HG03354 (cell line): ENCODE measurements at regions not wholly inside any gene's neighbourhood (a gene's known extent, or its start where the extent isn't known, plus 50 kb on each side); places are given as distances from the start of the nearest gene placed in this dataset.
"Not testable (repeated sequence)": the region's sequence is repeated elsewhere in the genome, so short reads cannot be mapped to it uniquely, and the experiment has no call there.

Source experiments
- ATAC-seq: cut with Tn5 transposase; IDR thresholded peaks from one replicate; pipeline ENCODE4 v1.9.1; 2021; ENCODE audit warnings: mild to moderate bottlenecking; ENCODE audit not compliant: unreplicated experiment, poor library complexity, severe bottlenecking

DNA sequence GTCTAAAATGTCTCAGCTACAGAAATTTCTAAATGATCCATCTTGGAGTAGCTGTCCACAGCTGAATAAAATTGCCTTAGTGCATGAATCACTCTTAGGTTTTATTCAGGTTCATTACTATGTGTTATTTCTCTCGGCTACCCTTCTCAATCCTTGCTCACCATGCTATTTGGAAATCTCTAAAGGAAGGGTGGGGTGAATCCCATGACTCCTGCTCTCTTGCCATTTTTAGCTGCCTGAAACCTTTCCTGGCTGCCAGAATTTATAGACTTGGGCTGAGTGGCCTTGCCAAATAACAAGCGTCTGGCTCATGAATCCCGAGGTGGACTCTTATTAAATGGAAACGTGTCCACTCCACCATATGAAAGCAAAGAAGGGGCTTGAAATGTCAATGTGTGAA is 936.1 kb upstream of the SOX9 start:
- no peak for ATAC-seq

DNA sequence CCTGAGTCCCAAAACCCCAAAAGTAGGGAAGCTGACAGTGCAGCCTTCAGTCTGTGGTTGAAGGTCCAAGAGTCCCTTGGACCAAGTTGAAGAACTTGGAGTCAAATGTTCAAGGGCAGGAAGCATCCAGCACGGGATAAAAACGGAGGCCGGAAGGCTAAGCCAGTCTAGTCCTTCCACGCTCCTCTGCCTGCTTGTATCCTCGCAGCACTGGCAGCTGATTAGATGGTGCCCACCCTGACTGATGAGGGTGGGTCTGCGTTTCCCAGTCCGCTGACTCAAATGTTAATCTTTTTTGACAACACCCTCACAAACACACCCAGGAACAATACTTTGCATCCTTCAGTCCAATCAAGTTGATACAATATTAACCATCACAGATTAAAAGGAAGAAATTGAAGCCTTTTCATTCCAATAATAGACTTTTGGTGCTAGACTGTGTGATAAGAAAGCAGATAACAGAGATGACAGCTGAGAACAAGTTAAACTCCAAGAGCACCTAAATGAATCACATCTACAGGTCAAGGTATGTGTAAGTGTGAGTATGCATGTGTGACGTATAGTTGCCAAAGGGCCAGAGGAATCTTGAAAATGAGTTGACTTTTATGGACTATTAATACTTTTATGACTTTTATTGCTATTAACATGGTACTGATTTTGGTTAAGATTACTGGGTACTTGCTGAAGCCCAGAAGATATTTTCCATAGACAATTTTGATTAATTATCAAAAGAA is 933.5 kb upstream of the SOX9 start:
- no peak for ATAC-seq

DNA sequence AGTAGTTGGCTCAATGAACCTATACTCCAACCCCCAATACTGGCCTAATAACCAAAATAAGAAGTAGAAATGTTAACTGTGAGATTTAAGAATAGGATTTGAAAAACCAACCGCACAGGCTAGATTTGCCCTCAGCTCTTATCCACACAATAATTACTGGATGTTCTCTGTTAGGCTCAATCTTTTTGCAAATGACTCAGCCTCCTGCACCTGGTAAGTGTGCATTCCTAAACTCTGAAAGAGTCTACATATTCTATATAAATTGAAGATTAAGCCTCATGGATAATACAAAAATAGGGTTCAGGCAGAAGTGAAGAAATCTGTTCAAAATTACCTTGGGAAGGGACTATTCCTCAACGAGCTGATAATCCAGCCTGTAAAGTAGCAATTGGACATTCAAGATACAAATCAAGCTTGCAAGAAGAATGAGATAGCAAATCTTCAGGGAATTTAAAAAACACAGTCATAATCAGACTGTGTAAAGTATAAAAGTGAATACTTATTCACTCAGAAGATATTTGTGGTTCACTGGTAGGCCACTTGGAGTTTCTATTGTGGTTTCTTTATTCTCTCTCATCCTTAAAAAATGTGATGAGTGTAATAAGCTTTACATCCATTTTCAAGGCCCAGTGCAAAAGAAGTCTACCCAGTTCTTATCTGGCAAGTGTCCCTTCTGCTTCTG is 931.9 kb upstream of the SOX9 start:
- ATAC-seq = no peak

DNA sequence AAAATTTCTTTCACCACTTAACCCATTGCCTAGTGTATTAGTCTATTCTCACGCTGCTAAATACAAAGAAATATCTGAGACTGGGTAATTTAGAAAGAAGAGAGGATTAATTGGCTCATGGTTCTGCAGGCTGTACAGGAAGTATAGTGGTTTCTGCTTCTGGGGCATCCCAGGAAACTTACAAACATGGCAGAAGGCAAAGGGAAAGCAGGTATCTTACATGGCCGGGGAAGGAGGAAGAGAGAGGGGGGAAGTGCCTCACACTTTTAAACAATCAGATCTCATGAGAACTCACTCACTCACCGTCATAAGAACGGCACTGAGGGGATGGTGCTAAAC is 931.4 kb upstream of the SOX9 start:
- ATAC-seq = no peak

DNA sequence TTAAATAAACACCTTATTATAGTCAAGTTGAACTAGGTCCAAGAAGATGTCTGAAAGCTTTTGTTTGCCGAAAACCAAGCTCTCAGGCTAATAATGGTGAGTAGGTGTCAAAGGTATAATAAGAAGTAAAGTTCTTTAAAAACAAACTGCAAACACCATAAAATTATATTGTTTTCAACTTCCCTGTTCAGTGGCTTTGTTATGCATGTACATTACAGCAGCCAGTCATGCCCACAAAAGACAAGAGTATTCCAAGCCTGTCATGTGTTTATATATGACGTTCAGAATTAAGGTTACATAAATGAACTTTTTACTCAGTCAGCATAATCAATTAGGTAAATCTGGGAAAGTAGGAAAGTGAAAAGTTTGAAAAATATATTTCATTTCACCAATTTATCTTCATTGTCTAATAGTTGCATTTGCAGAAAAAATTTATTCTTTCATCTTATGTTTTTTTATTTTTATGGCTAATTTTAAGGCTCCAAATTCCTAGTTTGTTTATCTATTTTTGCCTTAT is 928.7 kb upstream of the SOX9 start:
- ATAC-seq = no peak

DNA sequence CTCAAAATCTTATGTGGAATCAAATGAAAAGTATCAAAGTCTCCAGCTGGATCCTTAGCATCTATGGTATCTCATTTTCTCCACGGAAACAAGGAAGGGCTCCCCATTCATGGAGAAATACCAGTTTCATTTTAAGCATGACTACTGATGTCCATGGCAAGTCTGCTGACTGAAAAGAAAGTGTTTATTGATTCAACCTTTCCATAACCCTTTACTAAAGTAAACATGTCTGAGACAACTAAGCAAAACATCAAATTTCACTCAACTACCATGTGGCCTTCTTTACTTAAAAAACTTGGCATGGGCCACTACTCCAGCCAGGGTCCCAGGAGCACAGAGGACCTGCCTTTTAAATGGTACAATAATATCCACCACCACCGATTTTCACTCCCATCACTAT is 928.0 kb upstream of the SOX9 start:
- ATAC-seq = no peak

DNA sequence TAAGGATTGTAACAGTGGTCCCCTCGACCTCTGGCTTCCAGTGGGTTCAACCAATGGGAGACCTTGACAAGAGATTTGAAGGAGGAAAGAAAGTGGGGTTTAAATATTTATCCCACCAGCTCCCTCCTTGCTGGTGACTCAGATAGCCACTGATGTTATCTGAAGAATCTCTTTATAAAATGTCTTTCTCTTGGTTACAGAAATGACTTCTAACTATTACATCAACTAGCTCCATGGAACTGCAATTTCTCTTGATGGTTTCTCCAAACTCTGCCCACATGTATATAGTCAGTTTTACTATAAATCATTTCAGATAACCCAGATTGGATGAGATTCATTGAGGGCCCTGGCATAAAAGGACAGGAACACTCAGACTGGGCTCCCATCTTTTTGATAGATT is 920.2 kb upstream of the SOX9 start:
- ATAC-seq = no peak

DNA sequence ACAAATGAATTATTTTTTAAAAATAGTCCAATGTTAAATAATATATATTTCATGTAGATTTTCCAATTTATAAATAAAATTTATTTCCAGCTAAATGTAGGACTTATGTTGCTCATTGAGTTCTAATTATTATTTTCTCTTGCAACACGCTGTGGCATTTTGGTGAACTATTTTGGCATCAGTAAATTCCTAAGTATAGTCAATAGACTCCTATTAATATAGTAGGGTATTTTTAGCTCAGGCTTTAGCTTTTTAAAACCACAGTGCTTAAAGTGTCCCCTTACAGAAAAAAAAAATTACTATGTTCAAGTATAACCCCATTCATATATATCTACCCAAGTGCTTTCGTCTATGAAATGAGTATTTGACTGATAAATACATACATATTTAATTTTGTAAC is 919.2 kb upstream of the SOX9 start:
- no peak for ATAC-seq

DNA sequence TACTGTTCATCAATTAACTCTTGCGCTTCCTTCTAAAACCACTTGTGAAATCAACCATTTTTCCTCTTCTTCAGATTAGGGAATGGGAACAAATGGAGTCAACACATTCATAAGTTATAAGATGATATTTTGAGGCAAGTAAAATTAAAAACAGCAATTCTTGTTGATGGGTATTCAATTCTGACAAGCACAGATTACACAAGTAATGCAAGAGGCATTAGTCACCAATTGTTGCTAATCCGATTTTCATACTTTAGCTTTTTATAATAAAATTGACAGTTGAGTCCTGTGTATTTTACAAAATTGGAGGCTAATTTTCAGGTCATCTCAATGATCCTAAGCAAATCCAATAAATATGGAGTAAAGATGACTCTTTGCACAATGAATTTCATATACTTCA is 918.4 kb upstream of the SOX9 start:
- no peak for ATAC-seq

DNA sequence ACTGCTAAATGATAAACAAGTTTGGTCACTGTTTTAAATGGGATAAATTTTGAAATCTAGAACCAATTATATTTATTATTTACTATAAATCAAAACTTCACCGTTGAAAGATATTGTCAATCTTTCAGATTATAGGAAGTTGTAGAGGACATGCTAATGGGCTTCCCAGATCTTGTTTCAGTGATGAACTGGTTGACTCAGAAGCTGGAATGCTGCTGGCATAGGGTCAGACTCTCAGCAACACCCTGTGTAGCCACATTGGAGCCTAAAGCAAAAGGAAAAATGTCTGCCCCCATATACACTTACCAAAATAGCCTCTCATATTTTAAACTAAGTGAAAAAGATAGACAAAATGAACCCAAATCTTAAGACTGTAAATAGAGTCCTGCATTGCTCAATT is 916.9 kb upstream of the SOX9 start:
- no peak for ATAC-seq

DNA sequence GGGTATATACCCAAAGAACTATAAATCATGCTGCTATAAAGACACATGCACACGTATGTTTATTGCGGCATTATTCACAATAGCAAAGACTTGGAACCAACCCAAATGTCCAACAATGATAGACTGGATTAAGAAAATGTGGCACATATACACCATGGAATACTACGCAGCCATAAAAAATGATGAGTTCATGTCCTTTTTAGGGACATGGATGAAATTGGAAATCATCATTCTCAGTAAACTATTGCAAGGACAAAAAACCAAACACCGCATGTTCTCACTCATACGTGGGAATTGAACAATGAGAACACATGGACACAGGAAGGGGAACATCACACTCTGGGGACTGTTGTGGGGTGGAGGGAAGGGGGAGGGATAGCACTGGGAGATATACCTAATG is 914.9 kb upstream of the SOX9 start:
- ATAC-seq = not testable (repeated sequence)

DNA sequence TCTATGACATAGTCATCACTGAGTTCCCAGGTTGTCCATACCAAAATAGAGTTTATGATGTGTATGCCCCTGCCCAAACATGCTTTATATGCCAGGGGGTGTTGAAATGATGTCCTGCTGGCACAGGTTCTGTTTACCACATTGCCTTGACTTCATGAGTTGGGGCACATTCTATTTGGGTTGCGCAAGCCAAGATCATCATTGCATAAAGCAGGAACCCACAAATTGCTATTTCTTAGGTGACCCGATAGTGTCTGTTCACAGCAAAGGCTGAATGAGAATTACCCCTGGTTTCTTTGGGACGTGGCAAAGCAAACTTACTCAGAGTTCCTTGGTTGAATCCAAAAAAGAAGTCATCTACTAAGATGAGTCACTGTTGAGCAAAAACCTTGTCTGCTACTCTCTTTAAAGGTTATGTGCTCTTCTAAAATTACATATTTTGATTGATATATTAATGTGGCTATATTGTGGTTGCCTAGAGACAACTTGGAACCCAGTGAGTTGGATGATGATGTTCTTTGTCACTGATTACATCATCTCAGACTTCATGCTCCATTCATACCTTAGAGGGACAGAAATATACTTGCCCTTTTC is 912.6 kb upstream of the SOX9 start:
- ATAC-seq = no peak

DNA sequence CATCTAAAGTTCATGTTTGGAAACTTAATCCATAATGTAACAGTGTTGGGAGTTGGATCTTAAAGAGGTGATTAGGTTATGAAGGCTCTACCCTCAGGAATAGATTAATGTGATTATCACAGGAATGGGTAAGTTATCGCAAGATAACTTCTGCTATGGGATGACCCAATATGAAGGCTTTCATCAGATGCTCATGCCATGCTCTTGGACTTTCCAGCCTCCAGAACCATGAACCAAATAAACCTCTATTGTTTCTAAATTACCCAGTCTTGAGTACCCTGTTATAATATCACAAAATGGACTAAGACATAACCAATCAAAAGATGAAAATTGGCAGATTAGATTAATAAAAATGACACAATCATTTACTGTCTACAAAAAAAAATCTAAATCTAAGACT is 906.9 kb upstream of the SOX9 start:
- ATAC-seq = no peak

DNA sequence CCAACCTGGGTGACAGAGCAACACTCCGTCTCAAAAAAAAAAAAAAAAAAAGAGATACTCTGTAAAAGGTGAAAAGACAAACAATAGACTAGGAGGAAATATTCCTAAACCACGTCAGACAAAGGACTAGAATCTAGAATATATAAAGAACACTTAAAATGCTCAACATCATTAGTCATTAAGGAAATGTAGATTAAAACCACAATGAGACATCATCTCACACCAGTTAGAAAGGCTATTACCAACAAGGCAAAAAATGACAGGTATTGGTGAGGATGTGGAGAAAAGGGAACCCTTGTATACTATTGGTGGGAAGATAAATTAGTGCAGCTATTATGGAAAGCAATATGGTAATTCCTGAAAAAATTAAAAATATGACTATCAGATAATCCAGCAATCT is 903.1 kb upstream of the SOX9 start:
- no peak for ATAC-seq

DNA sequence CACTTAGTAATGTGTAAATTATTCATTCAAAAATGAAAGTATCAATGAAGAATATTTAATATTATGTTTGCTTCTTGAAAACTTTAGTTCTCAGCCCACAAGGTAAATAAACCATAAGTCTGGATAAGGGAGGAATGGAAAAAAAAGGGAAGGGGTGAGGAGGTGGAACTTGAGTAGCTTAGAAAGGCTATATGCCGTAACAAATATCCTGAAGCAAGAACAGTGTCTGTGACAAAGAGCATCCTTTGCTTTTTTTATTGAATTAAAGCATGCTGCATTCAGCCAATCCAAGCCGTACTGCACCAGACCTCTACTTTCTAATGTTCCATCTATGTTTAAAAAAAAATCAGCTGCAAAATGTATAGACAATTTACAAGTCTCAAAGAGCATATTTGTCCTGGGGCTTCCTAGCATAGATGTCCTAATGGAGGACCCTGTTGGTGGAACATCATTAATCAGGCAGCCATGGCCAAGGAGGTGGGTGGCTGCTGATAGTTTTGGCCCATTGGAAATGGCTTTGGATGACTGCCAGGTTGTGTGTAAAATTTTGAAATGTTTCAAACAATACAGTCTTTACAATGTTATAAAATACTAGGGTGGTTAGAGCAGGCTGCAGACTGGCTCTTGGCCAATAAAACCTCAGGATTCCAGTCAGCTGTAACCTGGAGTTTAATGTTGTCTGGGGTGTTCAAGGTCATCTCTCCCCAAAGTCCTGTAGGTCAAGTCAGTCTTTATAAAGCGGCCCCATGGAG is 895.8 kb upstream of the SOX9 start:
- no peak for ATAC-seq

DNA sequence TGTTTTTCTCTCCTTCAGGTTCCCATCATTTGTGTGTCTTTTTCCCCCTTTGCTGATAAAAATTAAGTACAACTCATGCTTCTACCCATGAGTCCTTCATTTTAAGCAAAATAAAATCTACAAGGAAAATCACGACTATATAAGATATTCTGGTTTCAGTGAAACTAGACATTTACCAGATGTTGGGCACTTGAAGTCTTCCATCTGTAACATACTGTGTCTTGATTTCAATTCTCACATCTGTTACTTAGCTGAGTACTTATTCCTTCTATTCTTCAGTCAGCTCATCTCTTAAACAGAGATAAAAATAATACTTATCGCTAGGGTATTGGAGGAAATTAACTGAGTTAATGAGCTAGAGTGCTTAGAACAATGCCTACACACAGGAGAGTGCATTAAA is 893.0 kb upstream of the SOX9 start:
- ATAC-seq = no peak

DNA sequence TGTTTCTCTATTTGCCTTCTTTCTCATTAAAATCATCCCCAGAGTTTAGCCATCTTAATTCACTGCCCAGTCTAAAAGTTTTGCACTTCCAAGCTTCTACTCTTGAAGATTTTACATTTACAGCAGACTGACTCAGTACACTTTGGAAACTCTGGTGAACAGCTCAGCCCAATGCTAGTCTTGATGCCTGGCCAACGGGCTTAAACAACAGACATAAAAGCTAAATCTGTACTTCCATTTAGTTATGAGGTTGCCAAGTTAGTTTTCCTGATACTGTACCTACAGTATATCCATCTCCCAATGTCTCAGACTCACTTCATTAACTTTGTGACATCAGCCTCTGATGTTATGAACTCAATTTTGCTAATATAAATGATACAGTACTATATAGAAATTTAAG is 891.8 kb upstream of the SOX9 start:
- ATAC-seq = no peak

DNA sequence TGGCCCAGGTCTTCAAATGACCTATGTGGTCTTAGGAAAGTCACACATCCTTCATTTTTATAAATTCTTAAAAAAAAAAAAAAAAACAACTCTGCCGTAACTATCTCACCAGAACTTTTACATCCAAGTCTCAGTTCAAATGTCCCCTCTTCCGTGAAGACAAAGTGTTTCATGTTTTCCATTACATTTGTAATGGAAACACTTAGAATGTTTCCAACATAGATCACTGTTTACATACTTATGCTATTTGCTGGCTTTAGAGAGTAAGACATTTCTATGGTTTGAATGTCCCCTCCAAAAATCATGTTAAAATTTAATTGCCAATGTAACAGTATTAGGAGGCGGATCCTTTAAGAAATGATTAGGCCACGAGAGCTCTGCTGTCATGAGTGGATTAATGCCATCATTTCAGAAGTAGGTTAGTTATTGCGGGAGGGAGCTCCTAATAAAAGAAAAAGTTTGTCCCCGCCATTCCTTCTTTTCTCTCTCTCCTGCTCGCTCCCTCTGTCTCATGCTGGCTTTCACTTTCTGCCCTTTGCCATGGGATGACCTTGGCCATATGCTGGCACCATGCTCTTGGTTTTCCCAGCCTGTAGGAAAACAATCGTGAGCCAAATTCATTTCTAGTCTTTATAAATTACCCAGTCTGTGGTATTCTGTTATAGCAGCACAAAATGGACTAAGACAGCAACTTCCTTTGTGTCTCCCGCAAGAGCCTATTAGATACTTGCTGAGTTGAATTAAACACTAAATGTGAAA is 887.8 kb upstream of the SOX9 start:
- no peak for ATAC-seq

DNA sequence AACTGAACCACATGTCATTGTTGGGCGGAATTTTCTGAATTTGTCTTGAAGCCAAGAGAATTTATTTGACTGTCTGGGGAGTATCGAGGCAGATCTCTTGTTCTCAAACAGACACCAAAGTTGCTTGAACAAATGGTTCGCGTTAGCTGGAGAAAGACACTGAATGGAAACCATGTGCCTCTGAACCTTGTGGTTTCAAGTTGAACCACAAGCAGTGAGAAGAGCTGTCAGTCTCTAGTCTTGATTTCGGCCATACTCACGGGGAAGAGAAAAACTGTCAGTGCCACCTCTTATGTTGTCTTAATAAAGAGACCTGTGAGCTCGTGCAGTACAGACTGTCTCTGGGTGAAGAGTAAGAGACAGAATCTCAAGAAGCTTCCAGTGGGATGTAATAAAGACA is 886.5 kb upstream of the SOX9 start:
- no peak for ATAC-seq
